ENCODE measurements at regions not wholly inside any gene's neighbourhood (a gene's known extent, or its start where the extent isn't known, plus 50 kb on each side); places are given as distances from the start of the nearest gene placed in this dataset.
"Not testable (repeated sequence)": the region's sequence is repeated elsewhere in the genome, so short reads cannot be mapped to it uniquely, and the experiment has no call there.

GRCh38 chr17:49898366-49899190 lies 50.7 kb upstream of the TAC4 start:
- ATAC-seq (ENCODE audit: poor library complexity) (no peak), DNase-seq (no peak)
- intact Hi-C loops (cut with DNase I, micrococcal nuclease), result no loop called here
- CTCF ChIA-PET, result interaction anchor here (1.7 kb wide), 1 partner anchor 98 kb away, joined by 4 read pairs; no protein-coding TSS in a partner anchor
- H3K9me3 Mint-ChIP-seq, result no peaks in the 10 kb centered on the region
- H3K9me3 ChIP-seq (ENCODE audit: control insufficient read depth in 1 of 2, insufficient read depth in 1 of 2, low read length in 2 of 2), result peaks cover 0 to 6% of the 10 kb centered on the region in 2 experiments
- H3K27me3 Mint-ChIP-seq, result peaks cover 88% of the 10 kb centered on the region
- H3K27ac ChIP-seq (ENCODE audit: low read depth in 1 of 2, low read length in 2 of 2), result no peak overlapping the region
- no peak for TF ChIP-seq CTCF (IDR thresholded peaks at IDR 0.05)
- POLR2A ChIA-PET, result no interaction called here
- H3K4me3 Mint-ChIP-seq, result no peak overlapping the region
- H3K4me3 ChIP-seq (ENCODE audit: low read length), result no peak overlapping the region
- peaks cover 5% of the 10 kb centered on the region for H3K4me1 ChIP-seq (ENCODE audit: insufficient read depth, low read length)
- no peaks in the 10 kb centered on the region for H3K4me1 Mint-ChIP-seq (ENCODE audit: low read depth)
- H3K27ac Mint-ChIP-seq, result no peak overlapping the region
- H3K27me3 ChIP-seq (ENCODE audit: control insufficient read depth in 1 of 2, insufficient read depth in 2 of 2, low read length in 2 of 2), result peaks cover 44 to 78% of the 10 kb centered on the region in 2 experiments
- no peaks in the 10 kb centered on the region for H3K36me3 Mint-ChIP-seq (ENCODE audit: low read depth)
- no peaks in the 10 kb centered on the region for H3K36me3 ChIP-seq (ENCODE audit: insufficient read depth, low read length)

GRCh38 chr17:49899191-49899485 lies 51.3 kb upstream of the TAC4 start:
- DNase-seq (no peak), ATAC-seq (ENCODE audit: poor library complexity) (no peak)
- no peaks in the 10 kb centered on the region for H3K4me1 Mint-ChIP-seq (ENCODE audit: low read depth)
- peaks cover 0 to 6% of the 10 kb centered on the region in 2 experiments for H3K9me3 ChIP-seq (ENCODE audit: control insufficient read depth in 1 of 2, insufficient read depth in 1 of 2, low read length in 2 of 2)
- H3K27me3 ChIP-seq (ENCODE audit: control insufficient read depth in 1 of 2, insufficient read depth in 2 of 2, low read length in 2 of 2), result peaks cover 49 to 78% of the 10 kb centered on the region in 2 experiments
- no peak overlapping the region for H3K27ac Mint-ChIP-seq
- no peak for TF ChIP-seq CTCF (IDR thresholded peaks at IDR 0.05)
- no peaks in the 10 kb centered on the region for H3K9me3 Mint-ChIP-seq
- H3K36me3 Mint-ChIP-seq (ENCODE audit: low read depth), result no peaks in the 10 kb centered on the region
- intact Hi-C loops (cut with DNase I, micrococcal nuclease), result no loop called here
- H3K27ac ChIP-seq (ENCODE audit: low read depth in 1 of 2, low read length in 2 of 2), result no peak overlapping the region
- ChIA-PET CTCF (interaction anchor here (1.7 kb wide), 1 partner anchor 97 kb away, joined by 4 read pairs; no protein-coding TSS in a partner anchor), POLR2A (no interaction called here)
- H3K4me3 Mint-ChIP-seq, result no peak overlapping the region
- peaks cover 5% of the 10 kb centered on the region for H3K4me1 ChIP-seq (ENCODE audit: insufficient read depth, low read length)
- no peaks in the 10 kb centered on the region for H3K36me3 ChIP-seq (ENCODE audit: insufficient read depth, low read length)
- no peak overlapping the region for H3K4me3 ChIP-seq (ENCODE audit: low read length)
- peaks cover 88% of the 10 kb centered on the region for H3K27me3 Mint-ChIP-seq

GRCh38 chr17:49899588-49899987 lies 51.7 kb upstream of the TAC4 start:
- H3K27ac ChIP-seq (ENCODE audit: low read depth in 1 of 2, low read length in 2 of 2), result no peak overlapping the region
- ChIA-PET POLR2A (no interaction called here), CTCF (interaction anchor here (1.7 kb wide), 1 partner anchor 97 kb away, joined by 4 read pairs; no protein-coding TSS in a partner anchor)
- intact Hi-C loops (cut with DNase I, micrococcal nuclease), result no loop called here
- H3K27me3 ChIP-seq (ENCODE audit: control insufficient read depth in 1 of 2, insufficient read depth in 2 of 2, low read length in 2 of 2), result peaks cover 49 to 78% of the 10 kb centered on the region in 2 experiments
- ATAC-seq (ENCODE audit: poor library complexity), result no peak
- no peak overlapping the region for H3K4me3 Mint-ChIP-seq
- H3K36me3 Mint-ChIP-seq (ENCODE audit: low read depth), result no peaks in the 10 kb centered on the region
- peaks cover 89% of the 10 kb centered on the region for H3K27me3 Mint-ChIP-seq
- no peak overlapping the region for H3K4me3 ChIP-seq (ENCODE audit: low read length)
- H3K9me3 Mint-ChIP-seq, result no peaks in the 10 kb centered on the region
- no peak overlapping the region for H3K27ac Mint-ChIP-seq
- no peaks in the 10 kb centered on the region for H3K36me3 ChIP-seq (ENCODE audit: insufficient read depth, low read length)
- no peak for TF ChIP-seq CTCF (IDR thresholded peaks at IDR 0.05)
- peaks cover 0 to 6% of the 10 kb centered on the region in 2 experiments for H3K9me3 ChIP-seq (ENCODE audit: control insufficient read depth in 1 of 2, insufficient read depth in 1 of 2, low read length in 2 of 2)
- peaks cover 5% of the 10 kb centered on the region for H3K4me1 ChIP-seq (ENCODE audit: insufficient read depth, low read length)
- H3K4me1 Mint-ChIP-seq (ENCODE audit: low read depth), result no peaks in the 10 kb centered on the region
- DNase-seq, result no peak

GRCh38 chr17:49900801-49901200 lies 52.9 kb upstream of the TAC4 start:
- H3K4me1 Mint-ChIP-seq (ENCODE audit: low read depth); H3K4me1 ChIP-seq (ENCODE audit: insufficient read depth, low read length); H3K9me3 ChIP-seq (ENCODE audit: control insufficient read depth in 1 of 2, insufficient read depth in 1 of 2, low read length in 2 of 2); ATAC-seq (ENCODE audit: poor library complexity); H3K27ac Mint-ChIP-seq; H3K27ac ChIP-seq (ENCODE audit: low read depth in 1 of 2, low read length in 2 of 2); H3K4me3 Mint-ChIP-seq; H3K4me3 ChIP-seq (ENCODE audit: low read length); POLR2A ChIA-PET; H3K9me3 Mint-ChIP-seq; H3K36me3 Mint-ChIP-seq (ENCODE audit: low read depth); DNase-seq; CTCF ChIA-PET; H3K36me3 ChIP-seq (ENCODE audit: insufficient read depth, low read length): not testable (repeated sequence)
- H3K27me3 Mint-ChIP-seq, result peaks cover 89% of the 10 kb centered on the region
- H3K27me3 ChIP-seq (ENCODE audit: control insufficient read depth in 1 of 2, insufficient read depth in 2 of 2, low read length in 2 of 2), result peaks cover 52 to 82% of the 10 kb centered on the region in 2 experiments
- intact Hi-C loops (cut with DNase I, micrococcal nuclease), result loop anchor here in 1 of 2 experiments (5.0 kb wide), 1 partner anchor 46 kb away; no protein-coding TSS in a partner anchor
